AG10803 (cell line): ENCODE measurements at regions not wholly inside any gene's neighbourhood (a gene's known extent, or its start where the extent isn't known, plus 50 kb on each side); places are given as distances from the start of the nearest gene placed in this dataset.
A peak's percentile ranks its signal among the peaks of the same experiment; 100 is the strongest.

Source experiments
- DNase-seq: peaks from one replicate; pipeline ENCODE4 v3.0.0; 2010; ENCODE audit warnings: low read depth
- H3K4me3 ChIP-seq: 2 replicates; pipeline ENCODE4 v1.5.1; 2011; ENCODE audit warnings: mild to moderate bottlenecking, low read length, control low read depth
- TF ChIP-seq, protein P1 (sequence below): conservative IDR thresholded peaks from 2 replicates; pipeline ENCODE4 v1.5.1; 2011; ENCODE audit warnings: mild to moderate bottlenecking, low read length, control low read depth, inconsistent platforms

DNA sequence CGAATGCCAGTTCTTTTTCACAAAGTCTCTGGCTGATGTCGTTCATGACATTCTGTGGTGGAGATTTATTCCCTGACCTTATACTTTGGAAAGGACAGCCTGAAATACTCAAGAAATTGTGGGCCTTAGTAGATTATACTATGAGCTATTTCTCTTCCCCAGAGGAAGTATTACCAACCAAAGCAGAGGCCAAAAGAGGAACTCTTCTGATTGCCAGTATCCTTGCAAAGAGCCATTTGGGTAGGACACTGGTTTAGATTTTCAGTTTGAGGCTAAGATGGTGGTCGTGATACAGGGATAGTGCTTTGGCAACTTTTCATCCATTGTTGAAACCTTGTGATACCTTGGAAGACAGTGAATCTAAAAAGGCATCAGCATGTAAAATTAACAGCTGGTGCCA, 327.3 kb downstream of the HACE1 start:
- DNase-seq, result no peak
- no peak overlapping the region for H3K4me3 ChIP-seq
- TF ChIP-seq, protein P1, sequence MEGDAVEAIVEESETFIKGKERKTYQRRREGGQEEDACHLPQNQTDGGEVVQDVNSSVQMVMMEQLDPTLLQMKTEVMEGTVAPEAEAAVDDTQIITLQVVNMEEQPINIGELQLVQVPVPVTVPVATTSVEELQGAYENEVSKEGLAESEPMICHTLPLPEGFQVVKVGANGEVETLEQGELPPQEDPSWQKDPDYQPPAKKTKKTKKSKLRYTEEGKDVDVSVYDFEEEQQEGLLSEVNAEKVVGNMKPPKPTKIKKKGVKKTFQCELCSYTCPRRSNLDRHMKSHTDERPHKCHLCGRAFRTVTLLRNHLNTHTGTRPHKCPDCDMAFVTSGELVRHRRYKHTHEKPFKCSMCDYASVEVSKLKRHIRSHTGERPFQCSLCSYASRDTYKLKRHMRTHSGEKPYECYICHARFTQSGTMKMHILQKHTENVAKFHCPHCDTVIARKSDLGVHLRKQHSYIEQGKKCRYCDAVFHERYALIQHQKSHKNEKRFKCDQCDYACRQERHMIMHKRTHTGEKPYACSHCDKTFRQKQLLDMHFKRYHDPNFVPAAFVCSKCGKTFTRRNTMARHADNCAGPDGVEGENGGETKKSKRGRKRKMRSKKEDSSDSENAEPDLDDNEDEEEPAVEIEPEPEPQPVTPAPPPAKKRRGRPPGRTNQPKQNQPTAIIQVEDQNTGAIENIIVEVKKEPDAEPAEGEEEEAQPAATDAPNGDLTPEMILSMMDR, result no peak

- TF ChIP-seq, protein P1, result no peak
- H3K4me3 ChIP-seq, result no peak overlapping the region
- no peak for DNase-seq
Measured at GRCh38 chr6:104531646-104532045, 328.1 kb downstream of the HACE1 start.

DNA sequence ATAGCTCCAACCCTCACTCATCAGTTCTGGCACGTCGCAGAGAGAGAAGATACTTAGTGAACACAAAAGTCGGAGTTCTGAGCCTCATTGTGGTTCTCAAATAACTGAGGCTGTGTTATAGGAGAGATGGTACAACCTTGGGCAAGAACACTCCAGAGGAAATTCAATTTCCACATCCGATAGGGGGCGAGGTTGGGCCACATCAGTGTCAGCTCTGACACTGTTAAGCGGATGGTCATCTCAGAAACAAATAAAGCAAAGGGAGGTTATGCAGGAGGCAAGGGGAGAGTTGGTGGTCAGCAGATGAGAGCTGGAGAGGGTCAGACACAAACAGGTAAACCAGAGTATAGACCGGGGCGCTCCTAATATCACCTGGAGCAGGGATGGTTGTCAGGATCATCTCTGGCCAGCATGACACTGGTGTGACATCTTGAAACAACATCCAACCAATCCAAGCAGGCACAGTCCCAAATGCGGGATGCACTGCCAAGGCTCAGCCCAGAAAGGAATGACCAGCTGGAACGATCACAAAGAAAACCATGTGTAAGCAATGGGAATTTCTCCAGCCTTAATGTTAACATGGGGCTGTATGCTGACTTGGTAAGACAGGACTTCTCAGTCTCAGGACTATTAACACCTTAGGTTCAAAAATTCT, 331.8 kb downstream of the HACE1 start:
- no peak overlapping the region for H3K4me3 ChIP-seq
- TF ChIP-seq, protein P1, result peak; percentile 45
- peak; percentile 49 for DNase-seq

GRCh38 chr6:104527311-104527710, 332.4 kb downstream of the HACE1 start:
- no peak for DNase-seq
- no peak overlapping the region for H3K4me3 ChIP-seq
- TF ChIP-seq, protein P1, result no peak

DNA sequence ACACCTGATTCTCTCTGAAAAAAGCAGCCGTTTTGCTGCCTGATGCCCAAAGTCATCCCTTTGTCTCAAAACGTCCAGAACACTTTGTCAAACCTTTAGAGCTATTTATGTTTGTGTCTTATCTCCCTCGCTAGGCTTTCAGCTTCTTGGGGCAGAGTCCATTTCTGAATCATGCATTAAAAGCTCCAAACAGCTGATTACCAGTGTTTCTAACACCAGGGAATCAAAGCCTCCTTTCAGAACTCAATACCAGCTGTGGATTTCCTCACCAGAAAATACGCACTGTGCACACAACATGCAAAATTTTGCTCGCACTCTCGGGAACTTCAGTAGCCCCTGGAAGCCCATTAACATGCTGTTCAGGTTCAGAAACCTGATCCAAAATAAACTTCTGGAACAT, 333.3 kb downstream of the HACE1 start:
- TF ChIP-seq, protein P1, result no peak
- no peak overlapping the region for H3K4me3 ChIP-seq
- DNase-seq, result no peak

- TF ChIP-seq, protein P1, result peak; percentile 96
- peak; percentile 72 for DNase-seq
- peak overlapping the region; percentile 39 for H3K4me3 ChIP-seq
Measured at GRCh38 chr6:104525677-104526322, 333.9 kb downstream of the HACE1 start.

DNA sequence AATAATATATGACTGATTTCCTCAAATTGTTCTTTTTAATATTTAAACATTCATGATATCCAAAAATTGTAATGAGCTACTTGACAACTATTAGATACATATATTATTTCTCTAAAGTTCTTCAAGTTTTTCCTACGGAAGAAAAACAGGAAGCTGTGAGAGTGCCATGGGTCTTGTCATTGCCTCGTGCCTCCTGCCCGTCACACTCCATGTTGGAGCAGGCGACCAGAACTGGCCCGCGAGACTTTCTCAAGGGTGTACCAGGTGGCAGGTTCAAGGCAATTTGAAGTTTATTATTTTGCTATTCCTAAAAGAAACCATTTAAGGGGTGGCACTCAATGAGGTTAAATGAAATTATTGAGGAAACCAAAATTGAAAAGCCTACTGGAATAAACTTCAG, 337.2 kb downstream of the HACE1 start:
- no peak overlapping the region for H3K4me3 ChIP-seq
- DNase-seq, result no peak
- TF ChIP-seq, protein P1, result no peak
